Esophagus mucosa (tissue), 1 donor: ENCODE measurements at regions not wholly inside any gene's neighbourhood (a gene's known extent, or its start where the extent isn't known, plus 50 kb on each side); places are given as distances from the start of the nearest gene placed in this dataset.

ENCODE experiments used
- ATAC-seq: fragments of 200-7000 bp; cut with Tn5 transposase; one replicate; pipeline ENCODE4 v1.9.1; 2020
- donor health status: DM: yes; HTN: yes; CAD: no.

- no peak for ATAC-seq
These were observed 79.3 kb downstream of the PCTP start for GRCh38 chr17:55829995-55830612.

- no peak for ATAC-seq
These were observed 80.0 kb downstream of the PCTP start for GRCh38 chr17:55830699-55831471.

- no peak for ATAC-seq
These were observed 82.5 kb downstream of the PCTP start for GRCh38 chr17:55833306-55833705.

- ATAC-seq, result no peak
These were observed 91.7 kb downstream of the PCTP start for GRCh38 chr17:55842405-55843158.

- no peak for ATAC-seq
These were observed 92.9 kb downstream of the PCTP start for GRCh38 chr17:55843785-55844184.

GRCh38 chr17:55845385-55845784 is 94.5 kb downstream of the PCTP start:
- no peak for ATAC-seq

GRCh38 chr17:55846745-55847144 is 95.9 kb downstream of the PCTP start:
- no peak for ATAC-seq

GRCh38 chr17:55852734-55853133 is 101.9 kb downstream of the PCTP start:
- ATAC-seq, result no peak

- ATAC-seq, result no peak
These were observed 108.5 kb downstream of the PCTP start for GRCh38 chr17:55859301-55859795.

GRCh38 chr17:55865072-55865762 is 114.4 kb downstream of the PCTP start:
- ATAC-seq, result no peak

- no peak for ATAC-seq
These were observed 119.2 kb downstream of the PCTP start for GRCh38 chr17:55870044-55870443.

GRCh38 chr17:55872374-55872773 is 121.5 kb downstream of the PCTP start:
- ATAC-seq, result no peak

GRCh38 chr17:55873017-55873758 is 122.3 kb downstream of the PCTP start:
- no peak for ATAC-seq

GRCh38 chr17:55883149-55883548 is 132.3 kb downstream of the PCTP start:
- no peak for ATAC-seq

GRCh38 chr17:55887531-55887930 is 136.7 kb downstream of the PCTP start:
- no peak for ATAC-seq

GRCh38 chr17:55889271-55889670 is 138.4 kb downstream of the PCTP start:
- no peak for ATAC-seq

- ATAC-seq, result no peak
These were observed 144.4 kb downstream of the PCTP start for GRCh38 chr17:55895112-55895759.

- ATAC-seq, result no peak
These were observed 146.4 kb downstream of the PCTP start for GRCh38 chr17:55897301-55897700.

- no peak for ATAC-seq
These were observed 147.3 kb downstream of the PCTP start for GRCh38 chr17:55898195-55898594.

GRCh38 chr17:55900188-55900587 is 149.3 kb downstream of the PCTP start:
- no peak for ATAC-seq

- no peak for ATAC-seq
These were observed 152.3 kb downstream of the PCTP start for GRCh38 chr17:55903028-55903690.
